Upper lobe of right lung (tissue), 1 donor: ENCODE measurements at regions not wholly inside any gene's neighbourhood (a gene's known extent, or its start where the extent isn't known, plus 50 kb on each side); places are given as distances from the start of the nearest gene placed in this dataset.

Experiments
- ATAC-seq: fragments of 200-7000 bp; cut with Tn5 transposase; one replicate; pipeline ENCODE4 v1.9.1; 2020; ENCODE audit warnings: mild to moderate bottlenecking, moderate library complexity
- DNase-seq: peaks from one replicate; pipeline ENCODE4 v3.0.0-alpha.2; 2020
- H3K27ac ChIP-seq: fragments of 200-600 bp; one replicate; pipeline ENCODE4 v1.8.0; 2022
- H3K27me3 ChIP-seq: fragments of 200-600 bp; one replicate; pipeline ENCODE4 v1.8.0; 2022; ENCODE audit warnings: mild to moderate bottlenecking
- H3K36me3 ChIP-seq: fragments of 200-600 bp; one replicate; pipeline ENCODE4 v1.8.0; 2022
- H3K4me1 ChIP-seq: fragments of 200-600 bp; one replicate; pipeline ENCODE4 v1.8.0; 2022
- H3K4me3 ChIP-seq: fragments of 200-600 bp; one replicate; pipeline ENCODE4 v1.8.0; 2022; ENCODE audit warnings: mild to moderate bottlenecking
- H3K9me3 ChIP-seq: fragments of 200-600 bp; one replicate; pipeline ENCODE4 v1.8.0; 2022
- CTCF ChIP-seq: fragments of 200-600 bp; IDR thresholded peaks from one replicate; pipeline ENCODE4 v1.8.0; 2022; ENCODE audit warnings: antibody characterized with exemption
- intact Hi-C: fragments of 100-400 bp; cut with DNase I; formaldehyde crosslinking; loops from one replicate; pipeline ENCODE4 v1.11.0; 2022
- donor health status: DM: no; HTN: yes; CAD: no; lungs with severe emphysema.

- Histone ChIP-seq H3K27ac (no peak overlapping the region), H3K9me3 (no peaks in the 10 kb centered on the region), H3K27me3 (no peaks in the 10 kb centered on the region), H3K36me3 (no peaks in the 10 kb centered on the region), H3K4me3 (no peak overlapping the region), H3K4me1 (no peaks in the 10 kb centered on the region)
- DNase-seq (no peak), ATAC-seq (no peak)
- intact Hi-C loops = no loop called here
- no peak for TF ChIP-seq CTCF
Measured at GRCh38 chr6:56345376-56345995, 98.1 kb upstream of the COL21A1 start.

DNA sequence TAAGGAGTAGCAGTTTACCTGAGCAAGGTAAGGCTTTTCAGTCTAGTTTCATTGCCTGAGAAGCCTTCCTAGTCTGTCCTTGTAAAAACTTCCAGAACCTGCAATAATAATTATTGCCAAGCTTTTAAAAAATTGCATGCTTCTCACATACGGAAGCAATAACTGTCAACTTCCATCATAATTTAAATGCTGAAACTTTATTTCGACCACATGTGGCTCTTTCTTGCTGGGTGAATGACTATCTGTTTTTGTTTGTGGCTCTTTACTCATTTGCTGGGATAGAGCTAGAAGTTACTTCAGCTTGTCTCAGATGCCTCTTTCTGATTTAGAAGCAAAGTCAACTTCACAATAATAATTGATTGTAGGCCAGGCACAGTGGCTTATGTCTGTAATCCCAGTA lies 95.9 kb upstream of the COL21A1 start:
- Histone ChIP-seq H3K27ac (no peak overlapping the region), H3K4me3 (no peak overlapping the region), H3K9me3 (no peaks in the 10 kb centered on the region), H3K27me3 (no peaks in the 10 kb centered on the region), H3K4me1 (no peaks in the 10 kb centered on the region), H3K36me3 (no peaks in the 10 kb centered on the region)
- DNase-seq (no peak), ATAC-seq (no peak)
- intact Hi-C loops = no loop called here
- TF ChIP-seq CTCF = no peak

- DNase-seq (no peak), ATAC-seq (no peak)
- H3K4me1 ChIP-seq = no peaks in the 10 kb centered on the region
- H3K9me3 ChIP-seq = no peaks in the 10 kb centered on the region
- no peaks in the 10 kb centered on the region for H3K27me3 ChIP-seq
- no peak overlapping the region for H3K4me3 ChIP-seq
- H3K36me3 ChIP-seq = no peaks in the 10 kb centered on the region
- no peak for TF ChIP-seq CTCF
- intact Hi-C loops = no loop called here
- no peak overlapping the region for H3K27ac ChIP-seq
Measured at GRCh38 chr6:56339524-56339923, 92.1 kb upstream of the COL21A1 start.

DNA sequence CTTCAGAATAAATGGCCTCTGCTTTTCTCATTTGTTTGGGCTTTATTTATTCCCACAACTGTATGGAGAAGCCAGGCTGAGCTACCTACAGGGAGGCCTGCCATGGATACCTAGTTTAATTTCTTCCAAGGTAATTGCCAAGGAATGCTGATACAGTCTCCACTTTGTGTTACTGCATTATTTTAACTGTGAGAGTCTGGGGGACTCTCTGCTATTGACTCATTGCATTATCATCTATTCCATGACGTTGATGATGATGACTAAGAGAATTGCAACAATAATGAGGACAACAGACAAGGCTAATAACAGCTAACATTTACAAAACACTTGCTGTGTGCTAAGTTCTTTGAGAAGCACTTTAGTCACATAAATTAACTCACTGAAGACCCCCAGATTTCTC lies 88.3 kb upstream of the COL21A1 start:
- H3K36me3 ChIP-seq = no peaks in the 10 kb centered on the region
- DNase-seq (no peak), ATAC-seq (no peak)
- no peaks in the 10 kb centered on the region for H3K27me3 ChIP-seq
- TF ChIP-seq CTCF = no peak
- no peak overlapping the region for H3K4me3 ChIP-seq
- no peaks in the 10 kb centered on the region for H3K4me1 ChIP-seq
- no peak overlapping the region for H3K27ac ChIP-seq
- H3K9me3 ChIP-seq = no peaks in the 10 kb centered on the region
- intact Hi-C loops = no loop called here

- ATAC-seq (no peak), DNase-seq (no peak)
- no peaks in the 10 kb centered on the region for H3K4me1 ChIP-seq
- H3K27ac ChIP-seq = no peak overlapping the region
- no peaks in the 10 kb centered on the region for H3K27me3 ChIP-seq
- intact Hi-C loops = no loop called here
- H3K36me3 ChIP-seq = no peaks in the 10 kb centered on the region
- TF ChIP-seq CTCF = no peak
- no peaks in the 10 kb centered on the region for H3K9me3 ChIP-seq
- H3K4me3 ChIP-seq = no peak overlapping the region
Measured at GRCh38 chr6:56334937-56335336, 87.6 kb upstream of the COL21A1 start.
